ENCODE measurements at regions not wholly inside any gene's neighbourhood (a gene's known extent, or its start where the extent isn't known, plus 50 kb on each side); places are given as distances from the start of the nearest gene placed in this dataset.

DNA sequence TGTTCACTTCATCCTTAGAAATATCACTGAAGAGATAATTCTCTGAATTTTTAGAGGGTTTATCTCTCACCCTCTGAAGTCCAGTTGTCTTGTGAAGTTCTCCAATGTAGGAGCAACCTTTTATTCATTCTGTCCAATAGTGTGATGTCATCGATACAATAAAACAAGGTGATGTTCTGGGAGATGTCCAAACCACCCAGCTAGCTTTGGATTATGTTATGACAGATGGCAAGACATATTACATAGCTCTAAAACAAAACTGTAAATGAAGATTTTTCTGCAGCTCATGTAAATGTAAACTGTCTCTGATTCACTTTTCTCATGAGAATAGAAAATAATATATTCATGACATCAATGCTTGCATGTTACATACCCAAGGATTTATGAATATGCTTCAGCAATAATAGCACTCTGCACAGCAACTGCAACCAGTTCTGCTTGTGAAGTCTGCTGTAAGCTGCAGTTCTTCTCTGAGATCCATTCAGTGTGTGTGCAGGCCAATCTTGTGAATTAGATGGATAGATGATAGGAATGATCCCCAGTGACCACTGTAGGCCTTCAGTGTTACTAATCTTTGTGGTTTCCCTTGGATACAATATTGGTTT, 172.6 kb upstream of the CDH12 start:
- no peak for TF ChIP-seq SP1 (IDR thresholded peaks at IDR 0.05)
- TF ChIP-seq SUZ12 (IDR thresholded peaks at IDR 0.05): no peak
- TF ChIP-seq NFRKB (IDR thresholded peaks at IDR 0.05): no peak
- TF ChIP-seq FOXM1 (IDR thresholded peaks at IDR 0.05; ENCODE audit: borderline replicate concordance): no peak
- TF ChIP-seq CTBP1 (IDR thresholded peaks at IDR 0.05; ENCODE audit: borderline replicate concordance): no peak
- no peak for TF ChIP-seq ELF4 (IDR thresholded peaks at IDR 0.05)
- TF ChIP-seq BHLHE40 (IDR thresholded peaks at IDR 0.05; ENCODE audit: borderline replicate concordance): no peak
- TF ChIP-seq, protein P1, sequence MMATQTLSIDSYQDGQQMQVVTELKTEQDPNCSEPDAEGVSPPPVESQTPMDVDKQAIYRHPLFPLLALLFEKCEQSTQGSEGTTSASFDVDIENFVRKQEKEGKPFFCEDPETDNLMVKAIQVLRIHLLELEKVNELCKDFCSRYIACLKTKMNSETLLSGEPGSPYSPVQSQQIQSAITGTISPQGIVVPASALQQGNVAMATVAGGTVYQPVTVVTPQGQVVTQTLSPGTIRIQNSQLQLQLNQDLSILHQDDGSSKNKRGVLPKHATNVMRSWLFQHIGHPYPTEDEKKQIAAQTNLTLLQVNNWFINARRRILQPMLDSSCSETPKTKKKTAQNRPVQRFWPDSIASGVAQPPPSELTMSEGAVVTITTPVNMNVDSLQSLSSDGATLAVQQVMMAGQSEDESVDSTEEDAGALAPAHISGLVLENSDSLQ (IDR thresholded peaks at IDR 0.05): no peak
- TF ChIP-seq HDGF (IDR thresholded peaks at IDR 0.05; ENCODE audit: borderline replicate concordance): no peak
- no peak for TF ChIP-seq FOXK2 (IDR thresholded peaks at IDR 0.05)
- TF ChIP-seq LEF1 (IDR thresholded peaks at IDR 0.05; ENCODE audit: borderline replicate concordance): no peak

Measured in HEK293T (cell line).